ENCODE measurements at regions not wholly inside any gene's neighbourhood (a gene's known extent, or its start where the extent isn't known, plus 50 kb on each side); places are given as distances from the start of the nearest gene placed in this dataset.

- H3K36me3 Mint-ChIP-seq (ENCODE audit: low read depth): no peaks in the 10 kb centered on the region
- intact Hi-C loops (cut with micrococcal nuclease): no loop called here
- ChIA-PET POLR2A (no interaction called here), CTCF (no interaction called here)
- H3K27me3 Mint-ChIP-seq: no peaks in the 10 kb centered on the region
- ATAC-seq (no peak), DNase-seq (no peak)
- no peak for TF ChIP-seq CTCF (IDR thresholded peaks at IDR 0.05)
- no peaks in the 10 kb centered on the region for H3K9me3 Mint-ChIP-seq
- H3K4me3 Mint-ChIP-seq: no peak overlapping the region
- no peak overlapping the region for H3K27ac Mint-ChIP-seq
- H3K4me1 Mint-ChIP-seq (ENCODE audit: low read depth): no peaks in the 10 kb centered on the region
These were observed 537.7 kb upstream of the PTBP2 start for GRCh38 chr1:96183928-96184327.

GRCh38 chr1:96185181-96185580 lies 536.4 kb upstream of the PTBP2 start:
- CTCF ChIA-PET: no interaction called here
- H3K27ac Mint-ChIP-seq: no peak overlapping the region
- ATAC-seq (no peak), DNase-seq (no peak)
- H3K4me1 Mint-ChIP-seq (ENCODE audit: low read depth): no peaks in the 10 kb centered on the region
- intact Hi-C loops (cut with micrococcal nuclease): no loop called here
- no peak for TF ChIP-seq CTCF (IDR thresholded peaks at IDR 0.05)
- H3K9me3 Mint-ChIP-seq: no peaks in the 10 kb centered on the region
- H3K4me3 Mint-ChIP-seq: no peak overlapping the region
- POLR2A ChIA-PET: no interaction called here
- no peaks in the 10 kb centered on the region for H3K36me3 Mint-ChIP-seq (ENCODE audit: low read depth)
- H3K27me3 Mint-ChIP-seq: no peaks in the 10 kb centered on the region

GRCh38 chr1:96187020-96187419 lies 534.6 kb upstream of the PTBP2 start:
- ATAC-seq (no peak), DNase-seq (no peak)
- TF ChIP-seq CTCF (IDR thresholded peaks at IDR 0.05): no peak
- H3K27ac Mint-ChIP-seq: no peak overlapping the region
- H3K36me3 Mint-ChIP-seq (ENCODE audit: low read depth): no peaks in the 10 kb centered on the region
- intact Hi-C loops (cut with micrococcal nuclease): no loop called here
- H3K4me3 Mint-ChIP-seq: no peak overlapping the region
- H3K4me1 Mint-ChIP-seq (ENCODE audit: low read depth): no peaks in the 10 kb centered on the region
- ChIA-PET POLR2A (no interaction called here), CTCF (no interaction called here)
- peaks cover 8% of the 10 kb centered on the region for H3K9me3 Mint-ChIP-seq
- no peaks in the 10 kb centered on the region for H3K27me3 Mint-ChIP-seq

- Mint-ChIP-seq H3K36me3 (ENCODE audit: low read depth) (no peaks in the 10 kb centered on the region), H3K27ac (no peak overlapping the region), H3K4me1 (ENCODE audit: low read depth) (no peaks in the 10 kb centered on the region), H3K27me3 (no peaks in the 10 kb centered on the region), H3K9me3 (peaks cover 8% of the 10 kb centered on the region), H3K4me3 (no peak overlapping the region)
- CTCF ChIA-PET: no interaction called here
- POLR2A ChIA-PET: no interaction called here
- TF ChIP-seq CTCF (IDR thresholded peaks at IDR 0.05): no peak
- intact Hi-C loops (cut with micrococcal nuclease): no loop called here
- DNase-seq: no peak
- ATAC-seq: no peak
These were observed 530.4 kb upstream of the PTBP2 start for GRCh38 chr1:96191165-96191564.

- CTCF ChIA-PET: no interaction called here
- DNase-seq (no peak), ATAC-seq (no peak)
- intact Hi-C loops (cut with micrococcal nuclease): no loop called here
- Mint-ChIP-seq H3K4me3 (no peak overlapping the region), H3K9me3 (peaks cover 3% of the 10 kb centered on the region), H3K36me3 (ENCODE audit: low read depth) (no peaks in the 10 kb centered on the region), H3K4me1 (ENCODE audit: low read depth) (no peaks in the 10 kb centered on the region), H3K27ac (no peak overlapping the region), H3K27me3 (no peaks in the 10 kb centered on the region)
- TF ChIP-seq CTCF (IDR thresholded peaks at IDR 0.05): no peak
- POLR2A ChIA-PET: no interaction called here
These were observed 515.1 kb upstream of the PTBP2 start for GRCh38 chr1:96206451-96206850.

Measured in activated CD8-positive, alpha-beta T cell treated with anti-CD3 and anti-CD28 coated beads for 36 hours (primary cell).